ENCODE measurements at regions not wholly inside any gene's neighbourhood (a gene's known extent, or its start where the extent isn't known, plus 50 kb on each side); places are given as distances from the start of the nearest gene placed in this dataset.

DNA sequence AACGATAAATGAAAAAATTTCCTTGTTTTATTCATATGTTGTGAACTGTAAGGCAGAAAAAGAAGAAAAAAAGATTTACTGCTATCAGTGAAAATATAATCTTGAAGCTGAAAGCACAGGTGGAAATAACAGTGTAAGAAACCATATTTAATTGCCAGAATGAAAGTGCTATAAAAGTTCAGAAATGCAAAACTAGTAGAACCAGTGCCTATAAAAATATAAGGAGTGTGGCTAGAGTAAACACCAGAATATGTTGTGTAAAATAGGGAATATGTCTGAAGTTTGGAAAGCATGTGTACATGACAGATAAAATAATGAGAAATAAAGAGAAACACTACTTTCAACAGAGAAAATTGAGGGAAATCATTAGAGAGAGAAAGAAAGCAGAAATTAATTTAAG, 350.5 kb upstream of the NPSR1 start:
- intact Hi-C loops (cut with micrococcal nuclease; ENCODE audit: unreplicated experiment) = no loop called here
- ChIA-PET CTCF (no interaction called here), POLR2A (ENCODE audit: low non-redundant PET) (no interaction called here)
- H3K36me3 ChIP-seq (ENCODE audit: insufficient read depth, low read length, poor library complexity, severe bottlenecking) = no peaks in the 10 kb centered on the region
- no peak overlapping the region for H3K27ac ChIP-seq (ENCODE audit: low read depth, low read length, poor library complexity, severe bottlenecking)
- H3K9me3 ChIP-seq (ENCODE audit: low read depth, low read length, poor library complexity, severe bottlenecking) = peaks cover 4% of the 10 kb centered on the region
- DNase-seq (ENCODE audit: low spot score) = no peak
- H3K4me1 ChIP-seq (ENCODE audit: insufficient read depth, low read length, poor library complexity, severe bottlenecking) = no peaks in the 10 kb centered on the region
- no TSS peak for BruUV-seq (replicated peaks)
- TF ChIP-seq EZH2 (IDR thresholded peaks at IDR 0.05; ENCODE audit: borderline replicate concordance, low read depth, low read length, poor library complexity, severe bottlenecking) (no peak), CTCF (conservative IDR thresholded peaks at IDR 0.05; ENCODE audit: low read depth, low read length) (no peak)
- H3K4me3 ChIP-seq (ENCODE audit: low read depth, low read length, poor library complexity, severe bottlenecking) = no peak overlapping the region
- H3K27me3 ChIP-seq (replicated peaks; ENCODE audit: insufficient read depth, low read depth, low read length, poor library complexity) = no peaks in the 10 kb centered on the region

DNA sequence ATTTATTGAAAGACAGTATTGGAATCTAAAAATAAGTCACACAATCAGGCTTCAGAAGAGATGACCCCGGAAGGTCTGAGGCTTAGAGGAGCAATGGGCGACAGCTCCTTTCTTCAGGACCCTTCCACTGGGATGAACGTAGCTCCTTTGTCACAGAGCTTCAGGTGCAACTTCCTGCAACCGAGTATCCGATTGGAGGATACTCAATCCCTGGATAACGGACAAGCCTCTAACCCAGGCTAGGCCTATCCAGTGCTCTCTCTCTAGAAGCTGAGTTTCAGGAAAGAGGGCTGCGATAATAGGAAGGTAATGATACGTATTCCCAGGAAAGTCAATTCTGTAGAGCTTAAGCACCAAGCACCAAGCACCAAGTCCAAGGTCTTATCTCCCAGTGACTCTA, 349.4 kb upstream of the NPSR1 start:
- no peak overlapping the region for H3K4me3 ChIP-seq (ENCODE audit: low read depth, low read length, poor library complexity, severe bottlenecking)
- TF ChIP-seq EZH2 (IDR thresholded peaks at IDR 0.05; ENCODE audit: borderline replicate concordance, low read depth, low read length, poor library complexity, severe bottlenecking) = no peak
- TF ChIP-seq CTCF (conservative IDR thresholded peaks at IDR 0.05; ENCODE audit: low read depth, low read length) = no peak
- POLR2A ChIA-PET (ENCODE audit: low non-redundant PET) = no interaction called here
- no peaks in the 10 kb centered on the region for H3K36me3 ChIP-seq (ENCODE audit: insufficient read depth, low read length, poor library complexity, severe bottlenecking)
- H3K9me3 ChIP-seq (ENCODE audit: low read depth, low read length, poor library complexity, severe bottlenecking) = peaks cover 6% of the 10 kb centered on the region
- no TSS peak for BruUV-seq (replicated peaks)
- H3K27me3 ChIP-seq (replicated peaks; ENCODE audit: insufficient read depth, low read depth, low read length, poor library complexity) = no peaks in the 10 kb centered on the region
- intact Hi-C loops (cut with micrococcal nuclease; ENCODE audit: unreplicated experiment) = no loop called here
- no peak for DNase-seq (ENCODE audit: low spot score)
- CTCF ChIA-PET = no interaction called here
- no peaks in the 10 kb centered on the region for H3K4me1 ChIP-seq (ENCODE audit: insufficient read depth, low read length, poor library complexity, severe bottlenecking)
- no peak overlapping the region for H3K27ac ChIP-seq (ENCODE audit: low read depth, low read length, poor library complexity, severe bottlenecking)

DNA sequence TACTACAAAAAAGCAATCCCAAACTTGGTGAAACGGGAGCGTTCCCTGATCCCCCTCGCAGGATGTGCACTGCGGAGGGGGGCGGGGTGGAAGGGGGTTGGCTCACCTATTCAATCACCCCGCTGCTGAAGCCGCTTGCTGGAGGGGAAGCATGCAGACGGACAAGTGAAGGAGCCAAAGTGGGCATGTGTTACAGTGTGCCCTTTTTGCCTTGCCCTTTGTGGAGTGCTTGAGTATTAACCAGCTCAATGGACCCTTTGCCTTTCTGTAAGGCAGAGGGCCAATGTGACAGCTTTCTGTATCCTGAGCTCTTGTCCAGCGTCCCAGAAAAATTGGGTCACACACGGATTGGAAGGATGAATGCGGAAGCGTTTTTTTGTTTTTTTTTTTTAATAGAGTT, 348.9 kb upstream of the NPSR1 start:
- Histone ChIP-seq H3K9me3 (ENCODE audit: low read depth, low read length, poor library complexity, severe bottlenecking) (peaks cover 6% of the 10 kb centered on the region), H3K4me3 (ENCODE audit: low read depth, low read length, poor library complexity, severe bottlenecking) (no peak overlapping the region), H3K36me3 (ENCODE audit: insufficient read depth, low read length, poor library complexity, severe bottlenecking) (no peaks in the 10 kb centered on the region), H3K4me1 (ENCODE audit: insufficient read depth, low read length, poor library complexity, severe bottlenecking) (no peaks in the 10 kb centered on the region), H3K27me3 (replicated peaks; ENCODE audit: insufficient read depth, low read depth, low read length, poor library complexity) (no peaks in the 10 kb centered on the region), H3K27ac (ENCODE audit: low read depth, low read length, poor library complexity, severe bottlenecking) (no peak overlapping the region)
- TF ChIP-seq CTCF (conservative IDR thresholded peaks at IDR 0.05; ENCODE audit: low read depth, low read length) (no peak), EZH2 (IDR thresholded peaks at IDR 0.05; ENCODE audit: borderline replicate concordance, low read depth, low read length, poor library complexity, severe bottlenecking) (no peak)
- intact Hi-C loops (cut with micrococcal nuclease; ENCODE audit: unreplicated experiment) = no loop called here
- BruUV-seq (replicated peaks) = no TSS peak
- ChIA-PET POLR2A (ENCODE audit: low non-redundant PET) (no interaction called here), CTCF (no interaction called here)
- DNase-seq (ENCODE audit: low spot score) = no peak

All from A673 (cell line).